ENCODE measurements at regions not wholly inside any gene's neighbourhood (a gene's known extent, or its start where the extent isn't known, plus 50 kb on each side); places are given as distances from the start of the nearest gene placed in this dataset.

DNA sequence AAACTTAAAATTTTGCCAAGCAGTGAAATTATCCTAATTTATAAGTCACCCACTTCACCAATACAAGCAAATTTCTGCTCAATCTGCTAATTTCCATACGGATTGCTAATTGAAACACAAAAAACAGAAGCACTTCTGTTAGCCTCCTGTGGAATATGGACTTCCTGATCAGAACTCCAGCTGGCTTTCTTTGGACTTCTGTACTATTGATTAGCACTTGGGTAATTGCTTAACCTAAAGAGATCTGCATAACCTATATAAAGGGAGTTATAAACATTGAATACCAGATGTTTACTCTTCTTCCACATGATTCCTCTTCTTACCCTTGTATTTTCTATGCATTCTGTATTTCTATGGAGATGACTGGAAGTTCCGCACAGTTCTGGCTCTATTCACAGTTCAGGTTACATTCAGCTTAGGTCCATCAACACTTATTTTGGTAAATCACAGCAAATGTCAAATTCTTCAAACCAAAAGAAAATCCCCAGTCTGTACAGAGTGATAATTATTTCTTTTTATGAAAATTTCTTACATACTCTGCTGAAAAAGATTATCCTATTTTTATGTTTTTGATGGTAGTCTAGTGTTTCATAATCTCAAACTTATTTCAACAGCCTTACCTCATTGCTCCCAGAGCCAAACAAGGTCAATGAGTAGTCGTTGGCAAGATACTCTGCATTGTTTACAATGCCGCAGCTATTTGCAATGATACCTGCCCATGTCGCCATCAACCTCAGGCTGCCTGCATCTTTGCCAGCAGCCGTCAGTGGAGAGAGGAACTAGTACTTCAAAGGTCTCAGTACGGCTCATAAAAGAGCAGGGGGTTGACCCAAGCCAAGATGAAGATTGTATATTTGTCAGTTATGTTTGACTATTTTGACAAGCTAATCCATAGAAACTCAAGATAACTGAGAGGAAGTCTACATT lies 225.6 kb downstream of the AHR start:
- ATAC-seq (peak; percentile 97), FAIRE-seq (no peak)
- TF ChIP-seq RFX3 (CRISPR knock-in tag; IDR thresholded peaks at IDR 0.05) = no peak
- no peak for TF ChIP-seq CREM (IDR thresholded peaks at IDR 0.05)
- no peak for TF ChIP-seq CREM (CRISPR knock-in tag; IDR thresholded peaks at IDR 0.05)
- no peak for TF ChIP-seq KLF13 (CRISPR knock-in tag; IDR thresholded peaks at IDR 0.05)
- TF ChIP-seq, protein P1, sequence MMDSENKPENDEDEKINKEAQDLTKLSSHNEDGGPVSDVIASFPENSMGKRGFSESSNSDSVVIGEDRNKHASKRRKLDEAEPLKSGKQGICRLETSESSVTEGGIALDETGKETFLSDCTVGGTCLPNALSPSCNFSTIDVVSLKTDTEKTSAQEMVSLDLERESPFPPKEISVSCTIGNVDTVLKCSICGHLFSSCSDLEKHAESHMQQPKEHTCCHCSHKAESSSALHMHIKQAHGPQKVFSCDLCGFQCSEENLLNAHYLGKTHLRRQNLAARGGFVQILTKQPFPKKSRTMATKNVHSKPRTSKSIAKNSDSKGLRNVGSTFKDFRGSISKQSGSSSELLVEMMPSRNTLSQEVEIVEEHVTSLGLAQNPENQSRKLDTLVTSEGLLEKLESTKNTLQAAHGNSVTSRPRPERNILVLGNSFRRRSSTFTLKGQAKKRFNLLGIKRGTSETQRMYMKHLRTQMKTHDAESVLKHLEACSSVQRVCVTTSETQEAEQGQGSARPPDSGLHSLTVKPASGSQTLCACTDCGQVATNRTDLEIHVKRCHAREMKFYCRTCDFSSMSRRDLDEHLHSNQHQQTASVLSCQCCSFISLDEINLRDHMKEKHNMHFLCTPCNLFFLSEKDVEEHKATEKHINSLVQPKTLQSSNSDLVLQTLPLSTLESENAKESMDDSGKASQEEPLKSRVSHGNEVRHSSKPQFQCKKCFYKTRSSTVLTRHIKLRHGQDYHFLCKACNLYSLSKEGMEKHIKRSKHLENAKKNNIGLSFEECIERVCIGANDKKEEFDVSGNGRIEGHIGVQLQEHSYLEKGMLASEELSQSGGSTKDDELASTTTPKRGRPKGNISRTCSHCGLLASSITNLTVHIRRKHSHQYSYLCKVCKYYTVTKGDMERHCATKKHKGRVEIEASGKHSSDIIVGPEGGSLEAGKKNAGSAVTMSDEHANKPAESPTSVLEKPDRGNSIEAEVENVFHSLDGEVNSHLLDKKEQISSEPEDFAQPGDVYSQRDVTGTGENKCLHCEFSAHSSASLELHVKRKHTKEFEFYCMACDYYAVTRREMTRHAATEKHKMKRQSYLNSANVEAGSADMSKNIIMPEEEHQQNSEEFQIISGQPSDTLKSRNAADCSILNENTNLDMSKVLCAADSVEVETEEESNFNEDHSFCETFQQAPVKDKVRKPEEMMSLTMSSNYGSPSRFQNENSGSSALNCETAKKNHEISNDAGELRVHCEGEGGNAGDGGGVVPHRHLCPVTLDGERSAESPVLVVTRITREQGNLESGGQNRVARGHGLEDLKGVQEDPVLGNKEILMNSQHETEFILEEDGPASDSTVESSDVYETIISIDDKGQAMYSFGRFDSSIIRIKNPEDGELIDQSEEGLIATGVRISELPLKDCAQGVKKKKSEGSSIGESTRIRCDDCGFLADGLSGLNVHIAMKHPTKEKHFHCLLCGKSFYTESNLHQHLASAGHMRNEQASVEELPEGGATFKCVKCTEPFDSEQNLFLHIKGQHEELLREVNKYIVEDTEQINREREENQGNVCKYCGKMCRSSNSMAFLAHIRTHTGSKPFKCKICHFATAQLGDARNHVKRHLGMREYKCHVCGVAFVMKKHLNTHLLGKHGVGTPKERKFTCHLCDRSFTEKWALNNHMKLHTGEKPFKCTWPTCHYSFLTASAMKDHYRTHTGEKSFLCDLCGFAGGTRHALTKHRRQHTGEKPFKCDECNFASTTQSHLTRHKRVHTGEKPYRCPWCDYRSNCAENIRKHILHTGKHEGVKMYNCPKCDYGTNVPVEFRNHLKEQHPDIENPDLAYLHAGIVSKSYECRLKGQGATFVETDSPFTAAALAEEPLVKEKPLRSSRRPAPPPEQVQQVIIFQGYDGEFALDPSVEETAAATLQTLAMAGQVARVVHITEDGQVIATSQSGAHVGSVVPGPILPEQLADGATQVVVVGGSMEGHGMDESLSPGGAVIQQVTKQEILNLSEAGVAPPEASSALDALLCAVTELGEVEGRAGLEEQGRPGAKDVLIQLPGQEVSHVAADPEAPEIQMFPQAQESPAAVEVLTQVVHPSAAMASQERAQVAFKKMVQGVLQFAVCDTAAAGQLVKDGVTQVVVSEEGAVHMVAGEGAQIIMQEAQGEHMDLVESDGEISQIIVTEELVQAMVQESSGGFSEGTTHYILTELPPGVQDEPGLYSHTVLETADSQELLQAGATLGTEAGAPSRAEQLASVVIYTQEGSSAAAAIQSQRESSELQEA (CRISPR knock-in tag; IDR thresholded peaks at IDR 0.05; ENCODE audit: not compliant biosample characterization) = no peak
- TF ChIP-seq, protein P2, sequence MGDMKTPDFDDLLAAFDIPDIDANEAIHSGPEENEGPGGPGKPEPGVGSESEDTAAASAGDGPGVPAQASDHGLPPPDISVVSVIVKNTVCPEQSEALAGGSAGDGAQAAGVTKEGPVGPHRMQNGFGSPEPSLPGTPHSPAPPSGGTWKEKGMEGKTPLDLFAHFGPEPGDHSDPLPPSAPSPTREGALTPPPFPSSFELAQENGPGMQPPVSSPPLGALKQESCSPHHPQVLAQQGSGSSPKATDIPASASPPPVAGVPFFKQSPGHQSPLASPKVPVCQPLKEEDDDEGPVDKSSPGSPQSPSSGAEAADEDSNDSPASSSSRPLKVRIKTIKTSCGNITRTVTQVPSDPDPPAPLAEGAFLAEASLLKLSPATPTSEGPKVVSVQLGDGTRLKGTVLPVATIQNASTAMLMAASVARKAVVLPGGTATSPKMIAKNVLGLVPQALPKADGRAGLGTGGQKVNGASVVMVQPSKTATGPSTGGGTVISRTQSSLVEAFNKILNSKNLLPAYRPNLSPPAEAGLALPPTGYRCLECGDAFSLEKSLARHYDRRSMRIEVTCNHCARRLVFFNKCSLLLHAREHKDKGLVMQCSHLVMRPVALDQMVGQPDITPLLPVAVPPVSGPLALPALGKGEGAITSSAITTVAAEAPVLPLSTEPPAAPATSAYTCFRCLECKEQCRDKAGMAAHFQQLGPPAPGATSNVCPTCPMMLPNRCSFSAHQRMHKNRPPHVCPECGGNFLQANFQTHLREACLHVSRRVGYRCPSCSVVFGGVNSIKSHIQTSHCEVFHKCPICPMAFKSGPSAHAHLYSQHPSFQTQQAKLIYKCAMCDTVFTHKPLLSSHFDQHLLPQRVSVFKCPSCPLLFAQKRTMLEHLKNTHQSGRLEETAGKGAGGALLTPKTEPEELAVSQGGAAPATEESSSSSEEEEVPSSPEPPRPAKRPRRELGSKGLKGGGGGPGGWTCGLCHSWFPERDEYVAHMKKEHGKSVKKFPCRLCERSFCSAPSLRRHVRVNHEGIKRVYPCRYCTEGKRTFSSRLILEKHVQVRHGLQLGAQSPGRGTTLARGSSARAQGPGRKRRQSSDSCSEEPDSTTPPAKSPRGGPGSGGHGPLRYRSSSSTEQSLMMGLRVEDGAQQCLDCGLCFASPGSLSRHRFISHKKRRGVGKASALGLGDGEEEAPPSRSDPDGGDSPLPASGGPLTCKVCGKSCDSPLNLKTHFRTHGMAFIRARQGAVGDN (CRISPR knock-in tag; IDR thresholded peaks at IDR 0.05) = no peak
- no peak for TF ChIP-seq ZBTB7A (CRISPR knock-in tag; IDR thresholded peaks at IDR 0.05)
- peak; percentile 53 for TF ChIP-seq TBL1XR1 (IDR thresholded peaks at IDR 0.05; ENCODE audit: borderline replicate concordance, low read length, partially characterized antibody)
- peak; percentile 5; the same call in 1 of the 2 replicates for TF ChIP-seq RCOR2 (CRISPR knock-in tag; IDR thresholded peaks at IDR 0.05)
- no peak for TF ChIP-seq YY1 (IDR thresholded peaks at IDR 0.05; ENCODE audit: insufficient read depth, insufficient replicate concordance, low read depth, low read length)
- no peak for TF ChIP-seq HOXA9 (CRISPR knock-in tag; IDR thresholded peaks at IDR 0.05; ENCODE audit: borderline replicate concordance)

More for the DNA sequence above, 225.6 kb downstream of the AHR start:
- Histone ChIP-seq H3K4me2 (ENCODE audit: low read depth, low read length) (peak overlapping the region; percentile 57), H3K9me3 (ENCODE audit: low read length) (no peaks in the 10 kb centered on the region), H3K27ac (ENCODE audit: extremely low read length, insufficient read depth, low read length) (peak overlapping the region; percentile 22), H3K27me3 (ENCODE audit: control insufficient read depth in 1 of 2, insufficient read depth in 2 of 2, low read length in 2 of 2) (no peaks in the 10 kb centered on the region), H3K9ac (ENCODE audit: insufficient read depth, low read depth, low read length) (no peak overlapping the region), H3K79me2 (ENCODE audit: insufficient read depth, low read length) (no peaks in the 10 kb centered on the region), H3K36me3 (replicated peaks in 1 of 2; ENCODE audit: control insufficient read depth in 1 of 2, insufficient read depth in 2 of 2, low read length in 2 of 2) (no peaks in the 10 kb centered on the region), H4K20me1 (ENCODE audit: insufficient read depth, low read length) (no peaks in the 10 kb centered on the region), H2AFZ (ENCODE audit: low read length) (no peak overlapping the region), H3K4me1 (ENCODE audit: insufficient read depth, low read length) (peaks cover 22% of the 10 kb centered on the region), H3K4me3 (replicated peaks in 1 of 3; ENCODE audit: insufficient read depth in 1 of 3, low read depth in 2 of 3, low read length in 3 of 3) (no peak overlapping the region)
- DNase-seq (ENCODE audit: low spot score) = peak; percentile 44
- WGBS (ENCODE audit: low lambda C conversion rate) = 3% methylated on average over 7 of the region's 7 CpGs
- intact Hi-C loops (cut with micrococcal nuclease; ENCODE audit: unreplicated experiment) = loop anchor here (10.0 kb wide), 1 partner anchor 179 kb away; no protein-coding TSS in a partner anchor
- in situ Hi-C loops (cut with HindIII; ENCODE audit: extremely low pct_ligation_motif_present, low pct_unique_long_range_greater_than_20kb) = no loop called here
- CTCF ChIA-PET (ENCODE audit: low intra/inter-chr PET ratio, low total read pairs) = no interaction called here
- POLR2A ChIA-PET = interaction anchor here (1.2 kb wide), 2 partner anchors 18 to 226 kb away, joined by 3 to 6 read pairs; partner anchors contain the start of gene AHR
- BruUV-seq (replicated peaks) = no TSS peak

Measured in HepG2 (cell line).